ENCODE measurements at regions not wholly inside any gene's neighbourhood (a gene's known extent, or its start where the extent isn't known, plus 50 kb on each side); places are given as distances from the start of the nearest gene placed in this dataset.

- TF ChIP-seq, protein P1, sequence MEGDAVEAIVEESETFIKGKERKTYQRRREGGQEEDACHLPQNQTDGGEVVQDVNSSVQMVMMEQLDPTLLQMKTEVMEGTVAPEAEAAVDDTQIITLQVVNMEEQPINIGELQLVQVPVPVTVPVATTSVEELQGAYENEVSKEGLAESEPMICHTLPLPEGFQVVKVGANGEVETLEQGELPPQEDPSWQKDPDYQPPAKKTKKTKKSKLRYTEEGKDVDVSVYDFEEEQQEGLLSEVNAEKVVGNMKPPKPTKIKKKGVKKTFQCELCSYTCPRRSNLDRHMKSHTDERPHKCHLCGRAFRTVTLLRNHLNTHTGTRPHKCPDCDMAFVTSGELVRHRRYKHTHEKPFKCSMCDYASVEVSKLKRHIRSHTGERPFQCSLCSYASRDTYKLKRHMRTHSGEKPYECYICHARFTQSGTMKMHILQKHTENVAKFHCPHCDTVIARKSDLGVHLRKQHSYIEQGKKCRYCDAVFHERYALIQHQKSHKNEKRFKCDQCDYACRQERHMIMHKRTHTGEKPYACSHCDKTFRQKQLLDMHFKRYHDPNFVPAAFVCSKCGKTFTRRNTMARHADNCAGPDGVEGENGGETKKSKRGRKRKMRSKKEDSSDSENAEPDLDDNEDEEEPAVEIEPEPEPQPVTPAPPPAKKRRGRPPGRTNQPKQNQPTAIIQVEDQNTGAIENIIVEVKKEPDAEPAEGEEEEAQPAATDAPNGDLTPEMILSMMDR (IDR thresholded peaks at IDR 0.05): 0 out of 2 replicates have a peak, but pooled peaks have one; percentile 17
- TF ChIP-seq RFX5 (IDR thresholded peaks at IDR 0.05; ENCODE audit: low read length) (no peak), EP300 (IDR thresholded peaks at IDR 0.05; ENCODE audit: borderline replicate concordance in 1 of 2, low read depth in 1 of 2, low read length in 1 of 2) (no peak), REST (IDR thresholded peaks at IDR 0.05; ENCODE audit: low read depth, low read length) (no peak)
- TF ChIP-seq, protein P2, sequence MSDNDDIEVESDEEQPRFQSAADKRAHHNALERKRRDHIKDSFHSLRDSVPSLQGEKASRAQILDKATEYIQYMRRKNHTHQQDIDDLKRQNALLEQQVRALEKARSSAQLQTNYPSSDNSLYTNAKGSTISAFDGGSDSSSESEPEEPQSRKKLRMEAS (IDR thresholded peaks at IDR 0.05; ENCODE audit: low read depth): no peak
These were observed 125.3 kb upstream of the NGF start for GRCh38 chr1:115463347-115463746.
